GM21619 (cell line): ENCODE measurements at regions not wholly inside any gene's neighbourhood (a gene's known extent, or its start where the extent isn't known, plus 50 kb on each side); places are given as distances from the start of the nearest gene placed in this dataset.
A peak's percentile ranks its signal among the peaks of the same experiment; 100 is the strongest.
"Not testable (repeated sequence)": the region's sequence is repeated elsewhere in the genome, so short reads cannot be mapped to it uniquely, and the experiment has no call there.

Experiments
- ATAC-seq: cut with Tn5 transposase; IDR thresholded peaks from one replicate; pipeline ENCODE4 v1.9.1; 2021; ENCODE audit not compliant: unreplicated experiment

DNA sequence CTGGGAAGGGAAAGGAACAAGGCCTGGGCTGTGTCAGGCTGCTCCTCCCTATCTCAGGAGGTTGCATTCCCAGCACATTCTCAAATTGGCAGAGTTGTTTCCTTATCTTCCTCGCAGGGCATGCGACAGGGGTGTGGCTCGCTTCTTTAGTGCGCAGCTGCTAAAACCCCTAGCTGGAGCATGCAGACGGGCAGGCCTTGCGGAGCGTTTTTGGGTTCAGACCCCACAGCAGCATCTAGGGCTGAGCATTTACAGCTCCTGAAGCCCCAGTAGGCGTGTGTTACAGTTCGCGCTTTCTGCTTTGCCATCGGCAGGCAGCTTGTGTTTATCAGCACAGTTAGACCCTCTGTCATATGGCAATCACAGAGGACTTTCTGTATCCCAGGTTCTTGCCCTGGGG, 392.4 kb downstream of the TECRL start:
- ATAC-seq: no peak

DNA sequence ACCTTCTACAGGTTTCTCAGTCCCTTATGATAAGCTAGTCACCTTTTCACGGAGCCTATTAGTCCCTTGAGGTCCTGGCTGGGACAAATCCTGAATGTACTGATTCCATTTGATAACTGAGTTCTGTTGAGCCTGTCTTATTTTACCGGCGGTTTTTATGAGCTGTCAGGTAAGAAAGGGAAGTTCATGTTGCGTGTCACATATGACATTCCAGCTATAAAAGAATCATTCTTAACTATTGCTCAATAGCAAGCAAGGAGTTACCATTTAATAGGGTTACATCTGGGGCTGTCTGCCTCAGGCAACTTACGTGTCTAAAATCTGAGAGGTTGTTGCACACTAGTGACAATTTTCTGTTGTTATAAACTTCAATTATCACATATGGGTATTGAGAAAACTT, 394.6 kb downstream of the TECRL start:
- ATAC-seq: no peak

DNA sequence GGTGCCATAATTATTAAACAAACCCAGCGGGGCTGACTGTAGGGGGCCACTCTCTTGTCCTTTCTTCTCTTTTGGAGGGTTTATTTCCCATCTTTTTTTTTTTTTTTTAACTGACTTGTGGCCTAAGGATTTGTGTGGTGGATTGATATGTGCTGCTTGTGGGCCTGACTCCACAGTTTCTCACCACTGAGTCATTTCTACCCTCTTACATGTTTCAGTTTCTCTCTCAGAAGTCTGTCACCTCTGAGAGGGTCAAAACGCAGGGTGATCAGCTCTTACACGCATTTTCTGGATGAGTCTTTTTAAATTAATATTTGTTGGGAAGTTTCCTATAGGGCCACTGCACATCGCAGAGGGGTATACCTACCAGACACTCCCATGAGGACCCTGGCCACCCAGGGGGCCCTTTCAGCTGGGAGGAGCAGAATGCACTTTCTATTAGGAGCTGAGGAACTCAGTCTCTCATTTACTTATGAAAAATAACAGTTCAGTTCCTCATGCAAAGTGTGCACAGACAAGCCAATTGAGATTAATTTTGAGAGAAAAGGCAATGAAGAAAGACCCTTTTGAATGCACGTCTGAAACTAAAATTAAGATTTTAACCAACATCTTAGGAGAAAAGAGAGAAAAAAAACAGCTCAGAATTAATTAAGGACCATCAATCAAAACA, 407.9 kb downstream of the TECRL start:
- peak; percentile 98 for ATAC-seq

DNA sequence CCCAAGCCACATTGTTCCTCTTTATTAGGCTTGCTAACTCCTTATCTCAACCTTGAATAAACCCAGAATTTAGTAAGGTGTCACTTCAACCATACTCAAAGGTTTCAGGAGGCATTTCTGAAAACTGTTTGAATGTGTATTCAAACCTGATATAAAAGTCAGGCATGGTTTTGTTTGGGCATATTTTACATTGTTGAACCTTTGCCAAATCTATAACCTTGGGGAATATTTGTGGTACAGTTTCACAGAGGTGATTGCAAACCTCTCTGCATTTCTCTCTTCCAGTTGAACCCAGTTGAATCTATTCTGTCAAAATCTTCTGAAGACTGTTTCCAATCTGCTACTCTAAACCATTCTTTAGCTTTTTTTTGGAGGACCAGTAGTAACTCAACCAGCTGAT, 409.0 kb downstream of the TECRL start:
- no peak for ATAC-seq

DNA sequence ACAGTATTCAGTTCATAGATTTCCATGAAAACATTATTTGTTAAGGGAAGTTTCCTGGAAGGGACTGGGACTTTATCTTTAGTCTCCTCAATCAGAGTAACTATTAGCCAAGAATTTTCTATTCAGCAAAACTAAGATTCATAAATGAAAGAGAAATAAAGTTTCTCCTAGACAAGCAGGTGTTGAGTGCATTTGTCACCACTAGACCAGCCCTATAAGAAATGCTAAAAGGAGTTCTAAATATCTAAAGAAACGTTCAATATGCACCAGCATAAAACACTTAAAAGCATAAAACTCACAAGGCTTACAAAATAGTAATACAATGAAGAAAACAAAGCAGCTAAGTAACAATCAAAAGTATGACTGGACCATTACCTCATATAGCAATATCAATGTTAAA, 423.0 kb downstream of the TECRL start:
- no peak for ATAC-seq

DNA sequence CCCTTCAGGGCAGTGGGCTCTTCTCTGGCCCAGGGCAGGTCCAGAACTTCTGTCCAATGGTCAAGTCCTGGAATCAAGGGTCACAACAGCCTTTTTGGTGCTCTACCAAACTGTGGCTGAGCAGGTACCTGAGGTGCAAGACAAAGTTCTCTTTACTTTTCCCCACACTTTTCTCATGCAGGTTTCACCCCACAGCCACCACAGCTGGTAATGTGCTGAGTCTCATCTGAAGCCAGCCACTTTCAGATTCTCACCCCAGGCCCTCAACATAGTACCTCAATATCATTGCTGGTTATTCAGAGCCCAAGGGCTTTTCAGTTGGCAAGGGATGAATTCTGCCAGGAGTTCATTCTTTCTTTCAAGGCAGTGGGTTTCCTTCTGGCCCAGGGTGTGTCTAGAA, 426.0 kb downstream of the TECRL start:
- ATAC-seq: no peak

DNA sequence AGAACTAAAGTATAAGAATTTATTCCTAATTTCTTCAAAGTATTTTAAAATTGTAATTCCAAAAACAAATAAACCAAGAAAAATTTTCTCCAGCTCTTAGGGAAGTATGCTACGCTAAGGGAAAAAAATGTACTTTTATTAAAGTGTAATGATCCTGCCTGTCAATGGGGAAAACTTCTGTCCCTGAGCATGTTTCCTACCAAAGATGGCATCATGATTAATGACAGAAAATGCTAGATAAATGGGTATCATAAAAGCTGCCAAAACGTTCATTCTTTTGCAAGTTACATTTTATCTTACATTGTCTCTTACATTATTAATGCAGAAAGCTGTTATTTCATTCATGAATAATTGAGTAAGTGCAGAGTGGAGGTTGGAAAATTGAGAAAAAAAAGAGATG, 443.4 kb downstream of the TECRL start:
- ATAC-seq: no peak

DNA sequence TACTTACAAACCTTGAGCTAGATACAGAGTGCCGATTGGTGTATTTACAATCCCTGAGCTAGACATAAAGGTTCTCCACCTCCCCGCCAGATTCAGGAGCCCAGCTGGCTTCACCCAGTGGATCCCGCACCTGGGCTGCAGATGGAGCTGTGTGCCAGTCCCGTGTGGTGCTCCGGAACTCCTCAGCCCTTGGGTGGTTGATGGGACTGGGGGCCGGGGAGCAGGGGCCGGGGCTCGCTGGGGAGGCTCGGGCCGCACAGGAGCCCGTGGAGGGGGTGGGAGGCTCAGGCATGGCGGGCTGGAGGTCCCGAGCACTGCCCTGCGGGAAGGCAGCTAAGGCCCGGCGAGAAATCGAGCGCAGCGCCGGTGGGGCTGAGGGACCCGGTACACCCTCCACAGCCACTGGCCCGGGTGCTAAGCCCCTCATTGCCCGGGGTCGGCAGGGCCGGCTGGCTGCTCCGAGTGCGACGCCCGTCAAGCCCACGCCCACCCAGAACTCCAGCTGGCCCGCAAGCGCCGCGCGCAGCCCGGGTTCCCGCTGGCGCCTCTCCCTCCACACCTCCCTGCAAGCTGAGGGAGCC, 466.5 kb downstream of the TECRL start:
- not testable (repeated sequence) for ATAC-seq

DNA sequence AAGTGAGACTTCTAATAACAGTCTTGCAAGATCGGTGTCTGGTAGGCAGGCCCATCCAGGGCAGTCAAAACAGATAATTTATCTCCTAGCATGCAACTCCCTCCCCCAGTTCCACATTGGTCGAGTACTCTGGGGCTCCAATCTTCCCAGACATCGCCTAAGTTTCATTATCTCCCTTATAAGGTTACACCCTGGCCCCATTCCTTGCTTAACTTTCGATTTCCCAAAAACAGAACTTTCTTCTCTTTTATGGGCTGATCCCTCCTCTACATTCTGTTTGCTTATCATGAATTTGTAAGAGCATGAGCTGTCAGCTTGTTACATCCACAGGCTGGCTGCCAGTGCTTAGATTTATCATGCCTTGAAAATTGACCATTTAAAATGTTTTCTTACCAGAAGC, 471.3 kb downstream of the TECRL start:
- ATAC-seq: no peak

DNA sequence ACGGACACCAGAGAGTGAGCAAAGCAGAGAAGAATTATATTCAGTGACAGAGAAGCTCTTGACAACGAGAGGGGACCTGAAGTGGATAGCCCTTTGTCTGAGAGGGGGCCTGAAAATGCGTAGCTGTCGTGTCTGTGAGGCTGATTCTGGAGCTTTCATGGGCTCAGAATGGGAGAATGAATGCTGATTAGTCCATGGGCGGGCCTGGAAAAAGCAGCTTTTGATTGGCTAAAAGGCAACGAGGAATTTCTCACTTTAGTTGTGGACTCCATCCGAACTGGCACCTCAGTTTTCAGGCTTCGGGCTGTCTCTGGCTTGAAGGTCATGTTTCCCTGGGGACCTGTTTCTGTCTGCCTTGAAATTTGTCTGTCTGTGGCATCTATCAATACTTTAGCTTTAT, 487.1 kb downstream of the TECRL start:
- no peak for ATAC-seq

DNA sequence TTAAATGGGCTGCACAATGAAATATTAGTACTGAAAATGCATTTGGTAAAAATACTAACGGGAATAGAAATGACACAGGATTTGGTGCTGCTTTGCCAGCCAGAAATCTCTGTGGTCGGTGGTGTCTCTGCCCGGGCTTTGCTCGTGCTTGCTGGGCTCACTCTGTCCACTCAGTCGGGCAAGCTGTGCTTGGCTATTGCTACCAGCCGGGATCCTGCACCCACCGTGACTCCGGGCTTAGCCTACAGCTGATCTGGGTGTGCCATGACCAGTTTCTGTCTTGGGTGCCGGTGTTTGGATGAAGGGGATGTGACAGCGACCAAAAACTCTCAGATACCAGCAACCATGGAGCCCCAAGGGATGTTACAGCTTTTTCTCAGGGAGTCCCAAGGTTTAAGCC, 487.7 kb downstream of the TECRL start:
- ATAC-seq: no peak

DNA sequence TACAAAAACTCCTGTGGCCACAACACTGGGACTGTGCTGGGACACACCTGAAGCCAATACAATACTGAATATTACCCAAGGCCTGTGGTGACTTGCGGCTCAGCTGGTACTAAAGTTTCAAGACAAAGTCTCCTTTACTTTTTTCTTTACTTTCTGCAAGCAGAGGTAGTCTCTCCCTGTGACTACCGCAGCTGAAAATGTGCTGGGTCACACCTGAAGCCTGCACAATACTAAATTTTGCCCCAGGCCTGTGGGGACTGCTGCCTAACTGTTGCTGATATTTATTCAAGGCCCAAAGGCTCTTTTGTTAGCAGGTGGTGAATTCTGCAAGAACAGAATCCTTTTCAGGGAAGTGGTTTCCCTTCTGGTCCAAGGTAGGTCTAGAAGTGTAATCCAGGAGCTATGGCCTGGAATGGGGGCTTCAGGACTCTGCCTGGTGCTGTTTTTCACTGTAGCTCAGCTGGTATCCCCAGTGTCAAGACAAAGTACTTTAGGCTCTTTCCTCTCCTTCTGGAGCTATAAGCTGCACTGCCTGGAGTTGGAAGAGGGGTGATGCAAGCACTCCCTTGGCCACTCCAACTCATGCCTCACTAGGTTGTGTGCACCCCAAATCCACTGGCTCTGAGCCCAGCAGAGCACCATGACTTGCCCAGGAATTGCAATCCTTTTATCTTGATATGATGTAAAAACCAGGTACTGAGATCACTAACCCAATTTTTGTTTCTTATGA, 489.4 kb downstream of the TECRL start:
- no peak for ATAC-seq

DNA sequence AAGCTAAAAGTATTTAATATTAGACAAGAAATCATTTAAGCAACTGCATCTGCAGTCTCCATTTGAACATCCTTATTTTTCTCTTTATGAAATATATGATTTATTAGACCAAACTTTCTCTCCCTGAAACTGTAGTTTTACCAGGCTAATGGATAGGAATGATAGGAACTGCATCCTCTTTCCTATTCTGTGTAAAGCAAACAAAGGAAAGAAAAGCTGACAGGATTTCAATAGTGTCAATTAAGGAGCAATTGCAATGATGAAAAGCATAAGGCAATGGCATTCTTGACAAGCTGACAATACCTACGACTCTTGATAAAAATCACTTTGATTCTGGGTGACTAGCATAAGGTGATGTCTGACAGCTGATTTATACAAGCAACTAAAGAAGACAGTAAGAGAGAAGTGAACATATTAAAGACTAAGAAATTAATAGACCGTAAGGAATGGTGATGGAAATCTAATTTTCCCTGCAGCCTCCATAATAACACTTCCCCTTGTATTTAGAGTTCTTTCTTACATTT, 502.5 kb downstream of the TECRL start:
- ATAC-seq: no peak

DNA sequence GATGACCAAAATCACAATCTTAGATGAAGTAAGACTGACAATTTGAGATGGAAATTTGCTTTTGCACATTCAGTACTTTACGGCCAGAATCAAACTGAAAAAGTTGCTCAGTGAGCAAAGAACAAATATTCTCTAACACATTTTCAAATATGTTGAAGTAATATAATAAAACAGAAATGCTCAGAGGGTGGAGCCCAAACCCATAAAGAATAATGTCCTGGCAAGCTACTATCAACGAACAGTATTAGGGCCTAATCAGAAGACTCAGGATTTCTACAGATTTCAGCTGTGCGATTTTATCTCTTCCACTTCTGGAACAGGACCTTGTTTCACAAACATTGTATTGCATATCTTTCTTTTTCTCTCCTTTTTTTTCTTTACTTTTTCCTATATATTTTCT, 505.0 kb downstream of the TECRL start:
- ATAC-seq: no peak

DNA sequence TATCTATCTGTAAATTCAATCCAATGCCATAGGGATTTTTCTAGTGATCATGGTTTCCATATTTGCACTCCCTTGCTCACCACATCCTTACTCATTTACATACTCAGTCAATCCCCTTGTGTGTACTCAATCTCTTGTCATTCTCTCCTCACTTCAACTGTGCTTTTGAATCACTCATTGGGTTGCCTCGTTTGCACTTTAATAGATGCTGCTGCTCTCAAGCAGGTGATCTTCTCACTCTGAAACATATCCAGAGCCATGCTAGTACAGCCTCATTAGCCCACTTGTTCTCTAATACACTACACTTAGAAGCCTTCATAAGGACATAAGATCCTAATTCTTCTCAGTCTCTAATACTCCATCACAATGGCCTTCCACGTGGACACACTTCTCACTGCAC, 507.9 kb downstream of the TECRL start:
- ATAC-seq: no peak

DNA sequence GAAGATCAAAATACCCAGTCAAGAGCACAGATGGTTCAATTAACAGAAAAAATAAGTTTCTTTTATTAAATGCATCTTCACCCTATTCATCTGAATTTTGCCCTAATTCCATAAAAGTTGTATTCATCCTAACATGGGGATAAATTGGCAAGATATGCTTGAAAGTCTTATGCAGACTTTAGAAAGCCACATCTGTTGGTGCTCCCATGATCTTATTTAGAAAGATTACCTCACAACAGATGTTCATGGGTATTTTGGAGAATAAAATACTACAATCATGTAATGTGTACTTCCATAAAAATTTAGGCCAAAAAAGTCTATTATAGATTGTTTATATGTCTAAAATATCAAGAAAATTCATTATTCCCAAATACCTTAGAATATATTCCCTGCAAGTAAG, 510.3 kb downstream of the TECRL start:
- ATAC-seq: no peak

DNA sequence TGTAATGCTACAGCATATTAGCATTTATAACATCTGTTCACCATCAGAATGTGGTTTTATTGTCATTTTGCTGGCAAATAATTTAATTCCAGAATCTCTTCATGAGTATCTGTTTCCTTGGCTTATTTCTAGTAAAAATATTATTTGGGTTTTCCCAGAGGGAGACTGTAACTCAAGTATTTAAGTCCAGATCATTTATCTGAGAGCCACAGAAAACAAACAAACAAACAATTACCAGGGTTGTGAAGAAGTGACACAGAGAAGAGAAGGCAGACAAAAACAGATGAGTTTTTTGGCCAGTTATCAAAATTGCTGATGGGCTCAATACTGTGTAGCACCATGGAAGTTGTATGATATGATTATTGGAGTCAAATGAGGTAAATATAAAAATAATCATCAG, 515.1 kb downstream of the TECRL start:
- ATAC-seq: no peak

DNA sequence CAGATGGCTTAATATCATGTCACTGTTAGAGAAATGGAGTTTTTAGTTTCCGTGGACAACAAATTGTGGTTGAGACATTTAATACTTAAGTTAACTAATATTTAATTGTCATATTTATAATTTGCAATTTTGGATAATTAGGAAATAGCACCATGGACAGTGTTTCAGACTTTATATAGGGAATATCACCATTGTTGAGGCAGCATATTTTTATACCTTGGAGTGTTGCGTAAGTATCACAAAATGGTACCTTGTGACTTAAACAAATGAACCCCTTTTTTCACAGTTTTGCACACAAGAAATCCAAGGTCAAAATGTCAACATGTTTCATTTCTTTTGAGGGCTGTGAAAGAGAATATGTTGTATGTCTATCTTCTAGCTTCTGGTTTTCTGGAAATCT, 539.9 kb downstream of the TECRL start:
- ATAC-seq: no peak

DNA sequence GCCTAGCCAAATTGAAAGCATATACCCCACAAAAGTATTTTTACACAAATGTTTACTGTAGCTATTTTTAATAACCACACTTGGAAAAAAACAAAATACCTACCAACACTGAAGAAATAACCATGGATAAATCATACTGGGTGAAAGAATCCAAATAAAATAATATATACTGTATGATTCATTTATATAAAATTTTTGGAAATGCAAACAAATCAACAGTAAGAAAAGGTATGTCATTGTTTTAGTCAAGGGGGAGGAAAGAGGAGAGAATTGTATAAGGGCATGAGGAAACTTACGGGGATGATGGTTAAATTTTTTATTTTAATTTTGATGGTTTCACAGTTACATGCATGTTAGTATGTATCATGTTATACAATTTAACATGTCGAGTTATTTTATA, 557.8 kb downstream of the TECRL start:
- no peak for ATAC-seq

DNA sequence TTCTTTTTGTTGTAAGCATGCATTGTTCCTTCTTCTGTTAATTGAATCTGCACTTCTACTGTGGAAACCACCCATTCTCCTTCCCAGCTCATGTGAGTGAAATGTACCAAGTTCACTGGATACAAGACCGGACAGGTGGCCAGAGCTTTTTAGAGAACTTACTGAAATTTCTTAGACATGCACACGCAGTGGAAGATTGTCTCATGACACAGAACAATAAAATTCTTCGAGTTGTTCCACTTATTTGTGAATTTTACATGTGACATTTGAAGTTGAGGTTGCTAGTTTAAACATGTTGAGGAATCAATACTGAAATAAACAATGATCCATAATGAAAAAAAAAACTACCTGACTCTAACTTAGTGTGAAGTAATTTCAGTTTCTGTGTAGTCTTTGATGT, 568.0 kb downstream of the TECRL start:
- ATAC-seq: no peak

DNA sequence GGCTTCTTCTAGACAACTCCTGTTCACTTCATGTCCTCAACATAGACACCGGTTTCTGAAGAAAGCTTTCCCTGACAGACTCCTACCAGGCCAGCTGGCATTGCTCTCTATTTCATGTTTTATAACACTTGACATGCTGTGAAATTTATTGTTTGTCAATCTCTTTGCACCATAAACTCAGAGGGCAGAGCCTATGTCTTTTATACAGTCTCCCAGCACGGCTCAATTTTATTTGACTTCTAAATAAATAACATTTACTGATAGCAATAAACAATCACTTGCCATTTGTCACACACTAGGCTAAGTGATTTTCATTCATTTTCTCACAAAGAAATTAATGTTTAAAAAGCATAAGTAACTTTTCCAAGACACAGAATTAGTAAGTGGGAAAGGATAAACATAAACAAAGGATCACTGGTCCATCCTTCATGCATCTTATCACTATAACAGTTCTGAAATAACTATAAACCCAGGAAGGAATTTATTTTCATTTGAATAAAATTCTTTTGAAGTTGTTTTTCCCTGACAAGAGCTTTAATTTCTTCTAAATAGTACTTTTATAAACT, 577.6 kb downstream of the TECRL start:
- no peak for ATAC-seq
